D341Med (cell line): ENCODE measurements at regions not wholly inside any gene's neighbourhood (a gene's known extent, or its start where the extent isn't known, plus 50 kb on each side); places are given as distances from the start of the nearest gene placed in this dataset.

Experiments
- DNase-seq: peaks from one replicate; pipeline ENCODE4 v3.0.0; 2012; ENCODE audit warnings: low spot score

DNA sequence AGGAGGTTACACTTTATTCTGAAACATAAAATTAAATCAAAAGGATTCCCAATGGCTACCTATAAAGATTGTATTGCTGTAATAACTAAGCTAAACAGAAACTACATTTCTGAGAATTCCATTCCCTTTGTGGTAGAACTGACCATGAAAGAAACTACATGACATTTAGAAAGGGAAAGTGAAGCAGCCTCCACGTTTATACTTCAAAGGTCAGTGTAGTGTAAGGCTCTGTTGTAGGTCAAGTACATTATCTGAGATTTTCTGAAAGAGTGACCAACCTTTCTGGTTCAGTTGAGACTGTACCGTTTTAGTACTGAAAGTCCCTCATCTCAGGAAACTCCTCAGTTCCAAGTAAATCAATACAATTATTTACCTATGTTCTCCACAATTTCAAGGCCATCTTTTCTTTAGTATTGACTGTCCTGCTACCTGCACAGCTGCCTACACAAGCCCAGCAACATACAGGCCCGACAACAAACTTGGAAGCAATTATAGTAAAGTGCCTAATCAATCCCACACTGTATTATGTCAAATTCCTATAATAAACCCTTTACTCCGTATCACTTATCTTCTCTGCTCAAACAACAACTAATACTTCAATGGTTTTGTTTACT is 343.0 kb downstream of the PLOD2 start:
- no peak for DNase-seq

DNA sequence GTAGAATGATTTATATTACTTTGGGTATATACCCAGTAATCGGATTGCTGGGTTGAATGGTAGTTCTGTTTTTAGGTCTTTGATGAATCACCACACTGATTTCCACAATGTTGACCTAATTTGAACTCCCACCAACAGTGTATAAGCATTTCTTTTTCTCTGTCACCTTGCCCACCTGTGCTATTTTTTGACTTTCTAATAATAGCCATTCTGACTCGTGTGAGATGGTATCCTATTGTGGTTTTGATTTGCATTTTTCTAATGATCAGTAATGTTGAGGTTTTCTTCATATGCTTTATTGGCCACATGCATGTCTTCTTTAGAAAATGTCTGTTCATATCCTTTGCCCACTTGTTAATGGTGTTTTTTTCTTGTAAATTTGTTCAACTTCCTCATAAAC is 340.8 kb downstream of the PLOD2 start:
- DNase-seq = no peak

DNA sequence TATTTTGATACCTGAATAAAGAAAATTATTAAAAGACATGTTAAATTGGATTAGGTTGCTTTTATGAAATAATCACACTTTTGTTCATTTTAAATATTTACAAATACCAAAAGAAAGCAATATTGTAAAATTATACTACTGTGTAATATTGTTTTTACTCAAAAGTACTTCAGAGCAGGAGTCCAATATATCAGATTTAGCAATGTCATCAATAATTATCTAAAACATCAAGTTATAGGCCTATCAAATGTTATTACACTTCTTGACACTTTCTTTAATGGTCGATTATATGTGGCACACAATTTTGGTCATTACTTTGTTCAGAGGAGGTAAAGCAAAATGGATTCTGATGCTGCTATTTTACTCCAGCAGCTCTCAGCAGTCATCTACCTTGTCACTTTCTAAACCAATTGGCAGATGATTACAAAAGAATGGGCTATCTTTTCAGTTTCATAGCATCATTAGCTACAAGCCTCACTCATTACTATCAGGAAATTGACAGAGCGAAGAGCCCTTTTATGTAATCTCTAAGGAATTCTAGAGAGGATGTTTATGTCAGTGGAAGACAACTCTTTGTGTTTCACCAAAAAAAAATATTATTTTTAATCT is 318.6 kb downstream of the PLOD2 start:
- no peak for DNase-seq

DNA sequence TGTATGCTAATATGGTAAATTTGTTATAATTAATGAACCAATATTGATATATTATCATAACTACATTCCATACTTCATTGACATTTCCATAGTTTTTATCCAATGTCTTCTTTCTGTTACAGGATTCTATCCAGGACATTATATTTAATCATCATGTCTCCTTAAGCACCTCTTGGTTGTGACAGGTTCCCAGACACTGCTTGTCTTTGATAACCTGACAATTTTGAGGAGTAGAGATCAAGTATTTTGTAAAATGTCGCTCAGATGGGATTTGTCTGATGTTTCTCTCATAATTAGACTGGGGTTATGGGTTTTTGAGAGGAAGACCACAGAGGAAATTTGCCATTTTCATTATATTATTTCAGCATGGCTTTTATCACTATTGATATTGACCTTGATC is 317.4 kb downstream of the PLOD2 start:
- DNase-seq = no peak

DNA sequence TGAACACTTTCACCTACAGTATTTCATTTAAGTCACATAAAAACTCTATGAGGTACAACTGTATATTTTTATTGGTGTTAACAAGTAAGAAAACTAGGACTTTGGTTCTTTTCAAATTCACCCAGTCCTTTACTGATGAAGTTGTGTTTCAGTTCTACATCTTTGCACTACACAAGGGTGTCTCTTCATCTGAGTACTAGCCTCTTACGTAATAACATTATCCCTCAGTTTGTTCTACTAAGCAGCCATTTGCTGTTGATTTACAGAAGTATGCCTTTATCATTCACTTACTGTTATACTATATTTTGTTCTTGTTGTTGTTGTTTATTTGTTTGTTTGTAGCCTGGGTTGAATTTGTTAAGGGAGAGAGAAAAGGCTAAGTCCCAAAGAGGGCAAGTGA is 311.9 kb downstream of the PLOD2 start:
- no peak for DNase-seq

DNA sequence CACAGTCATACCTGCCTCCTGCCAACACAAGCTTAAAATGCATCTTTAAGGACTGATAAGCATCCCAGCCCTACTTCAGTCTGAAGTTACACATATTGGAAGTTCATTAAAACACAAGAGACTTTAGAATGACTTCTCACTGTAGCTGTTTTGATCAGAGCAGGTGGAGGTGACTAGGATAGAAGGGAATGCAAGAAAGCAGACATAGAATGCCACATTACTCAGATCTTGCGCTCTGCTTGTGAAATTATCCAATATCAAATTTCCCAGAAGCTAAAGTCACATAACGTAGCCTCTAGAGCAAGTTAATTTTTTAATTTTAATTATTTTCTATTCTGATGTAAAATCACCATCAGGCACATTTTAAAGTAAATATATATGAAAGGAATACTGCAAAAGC is 306.5 kb downstream of the PLOD2 start:
- DNase-seq = no peak

DNA sequence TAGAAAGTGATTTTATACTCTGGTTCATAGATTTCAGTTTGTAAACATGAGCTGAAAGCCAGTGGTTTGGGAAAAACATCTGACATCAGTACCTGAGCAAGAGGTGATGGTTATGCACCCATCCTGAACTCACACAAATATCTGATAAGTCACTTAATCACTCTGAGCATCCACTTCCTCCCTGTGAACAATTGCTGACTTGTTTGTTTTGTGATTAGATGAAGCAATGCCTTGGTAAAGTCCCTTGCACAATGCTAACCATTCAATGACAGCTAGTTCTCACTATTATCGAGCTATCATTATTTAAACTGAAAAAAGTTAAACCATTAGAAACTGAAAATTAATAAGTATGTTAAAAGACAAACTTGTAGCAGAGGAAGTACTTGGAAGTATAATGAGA is 303.0 kb downstream of the PLOD2 start:
- DNase-seq = no peak

DNA sequence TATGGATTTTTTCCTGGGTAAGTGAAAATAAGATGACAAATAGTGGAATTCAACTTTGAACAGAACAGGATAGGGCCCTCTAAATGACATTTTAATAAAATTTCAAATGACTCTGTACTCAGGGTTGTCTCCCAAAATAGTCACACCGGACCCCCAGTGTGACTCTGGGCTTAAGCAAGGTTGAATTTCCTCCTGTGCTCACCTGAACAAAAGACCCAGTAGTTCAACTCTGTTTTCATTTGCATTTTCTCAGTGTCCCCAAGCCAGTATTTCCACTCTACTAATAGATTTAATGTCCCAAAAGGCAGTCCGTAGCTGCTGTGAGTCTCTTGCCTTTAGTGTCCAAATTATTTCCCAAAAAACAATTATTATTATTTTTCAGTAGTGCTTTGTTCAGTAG is 296.6 kb downstream of the PLOD2 start:
- DNase-seq = no peak

DNA sequence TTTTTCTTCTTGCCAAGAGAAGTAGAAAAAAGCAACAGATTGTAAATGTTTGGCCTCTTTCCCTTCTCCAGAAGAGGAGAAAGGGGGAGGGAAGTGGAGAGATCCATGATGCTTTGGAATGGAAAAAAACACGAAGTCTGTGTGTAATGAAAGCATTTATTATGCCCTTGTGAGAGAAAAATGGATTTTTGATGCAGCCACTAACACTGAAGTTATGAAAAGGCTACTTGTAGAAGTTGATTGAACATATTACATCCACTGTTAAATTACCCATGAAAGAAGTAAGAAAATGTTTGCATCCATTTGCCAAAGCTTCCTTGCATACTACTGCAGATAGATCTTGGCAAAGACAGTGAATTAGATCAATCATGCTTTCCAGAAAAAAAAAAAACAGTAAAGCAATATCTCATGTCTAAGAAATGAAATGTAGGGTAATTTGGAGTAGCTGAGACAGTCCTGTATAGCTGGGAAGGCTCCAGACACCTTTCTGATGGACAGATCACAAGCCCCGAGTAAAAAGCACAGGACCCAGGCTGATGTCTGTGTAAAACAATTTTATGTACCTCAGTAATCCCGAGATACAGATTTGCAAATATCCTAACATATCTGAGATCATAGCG is 295.5 kb downstream of the PLOD2 start:
- no peak for DNase-seq

DNA sequence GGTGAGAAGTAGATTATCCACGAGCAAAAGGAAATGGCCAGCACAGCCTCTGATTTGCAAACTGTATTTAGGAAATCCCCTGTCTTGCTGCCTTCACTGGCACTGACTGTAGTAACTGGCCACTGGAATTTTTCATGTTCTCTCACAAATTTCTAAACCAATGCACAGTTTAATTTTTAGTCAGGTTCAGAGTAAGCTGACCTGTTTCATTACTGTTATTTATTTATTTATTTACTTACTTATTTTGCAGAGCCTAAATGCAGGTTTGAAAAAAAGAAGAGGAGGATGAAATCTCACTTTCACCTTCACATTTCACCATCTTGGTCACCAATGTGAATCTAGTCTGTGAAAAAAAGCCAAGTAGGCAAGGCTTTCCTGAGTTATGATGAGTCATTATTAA is 291.0 kb downstream of the PLOD2 start:
- no peak for DNase-seq

DNA sequence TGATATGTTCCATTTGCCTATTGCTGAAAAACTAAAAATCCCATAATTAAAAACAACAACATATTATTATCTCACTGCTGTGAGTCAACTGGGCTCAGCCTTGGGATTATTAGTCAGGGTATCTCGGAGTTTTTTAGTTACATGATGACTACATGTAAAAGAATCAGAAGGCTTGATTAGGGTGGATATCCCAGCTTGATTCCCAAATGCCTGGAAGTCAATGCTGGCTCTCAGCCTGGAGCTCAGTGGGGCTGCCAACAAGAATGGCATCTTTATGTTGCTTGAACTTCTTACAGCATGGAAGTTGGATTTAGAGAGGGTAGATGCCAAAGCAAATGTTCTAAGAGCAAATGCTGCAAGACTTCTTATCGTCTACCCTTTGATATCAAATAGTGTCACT is 278.5 kb downstream of the PLOD2 start:
- DNase-seq = no peak

DNA sequence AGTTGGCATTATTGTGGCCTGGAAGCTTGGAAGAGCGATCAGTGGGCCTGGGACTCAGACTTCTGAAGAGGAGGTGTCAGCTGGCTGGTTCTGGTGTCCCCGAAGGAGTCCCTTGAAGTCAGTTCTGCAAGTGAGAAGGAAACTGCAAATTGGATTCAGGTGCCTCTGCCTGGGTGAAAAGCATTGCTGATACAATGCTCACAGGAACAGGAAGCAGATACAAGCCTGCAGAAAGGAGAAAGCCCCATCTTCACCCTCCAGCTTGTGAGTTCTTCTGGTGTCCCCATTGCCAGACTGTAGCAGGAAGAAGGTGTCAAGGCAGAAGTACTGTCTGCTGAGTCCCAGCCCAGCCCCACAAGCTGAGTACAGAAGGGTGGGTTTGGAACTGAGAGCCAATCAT is 271.3 kb downstream of the PLOD2 start:
- no peak for DNase-seq

DNA sequence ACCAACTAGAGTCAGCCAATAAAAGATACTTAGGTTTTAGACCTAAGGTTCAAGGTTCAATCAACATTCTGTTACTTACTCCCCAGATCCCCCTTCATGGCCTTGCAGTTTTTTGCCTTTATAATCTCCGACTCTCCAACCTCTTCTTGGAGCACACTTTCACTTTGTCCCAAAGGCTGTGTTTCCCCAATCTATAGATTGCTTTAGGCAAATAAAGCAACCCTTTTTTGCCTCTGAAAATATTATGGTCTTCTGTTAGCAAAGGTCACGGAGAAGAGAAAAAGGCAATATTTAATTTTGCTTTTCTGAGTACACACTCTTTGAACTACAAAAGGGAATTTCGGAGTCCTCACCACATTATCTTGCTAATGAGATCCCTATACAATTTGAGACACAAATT is 268.1 kb downstream of the PLOD2 start:
- DNase-seq = no peak

DNA sequence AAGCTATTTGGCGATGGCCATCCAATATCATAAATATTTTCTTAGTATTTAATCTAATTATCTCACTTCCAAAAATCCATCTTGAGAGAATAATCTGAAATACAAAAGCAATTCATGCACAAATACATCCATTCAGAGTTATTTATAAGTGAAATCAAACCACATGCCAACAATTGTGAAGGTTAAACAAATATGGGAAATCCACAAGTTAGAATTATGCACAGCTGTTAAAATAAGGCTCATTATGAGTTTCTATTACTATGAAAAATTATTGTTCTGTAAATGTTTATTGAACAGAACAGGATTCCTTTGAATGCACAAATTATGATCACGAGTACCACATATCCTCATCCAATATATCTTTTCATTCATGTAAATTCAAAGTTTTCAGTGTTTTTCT is 267.7 kb downstream of the PLOD2 start:
- no peak for DNase-seq

DNA sequence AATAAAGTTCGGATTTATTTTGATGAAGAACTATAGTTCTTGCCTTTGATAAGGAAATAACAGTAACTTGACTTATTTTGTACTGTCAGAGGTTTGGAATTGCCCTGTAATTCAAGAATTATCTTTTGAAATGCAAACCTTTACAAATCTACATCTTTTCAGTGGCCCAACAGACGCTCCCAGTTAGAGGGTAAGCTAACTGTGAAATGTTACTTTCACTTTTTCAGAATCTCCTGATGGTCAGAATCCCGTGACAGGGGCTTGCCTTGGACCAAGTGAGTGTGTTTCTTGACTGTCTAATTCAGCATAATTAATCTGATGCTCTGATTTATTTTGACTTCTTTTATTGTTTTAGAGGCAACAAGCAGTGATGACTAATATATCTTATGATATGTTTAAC is 262.5 kb downstream of the PLOD2 start:
- DNase-seq = no peak

DNA sequence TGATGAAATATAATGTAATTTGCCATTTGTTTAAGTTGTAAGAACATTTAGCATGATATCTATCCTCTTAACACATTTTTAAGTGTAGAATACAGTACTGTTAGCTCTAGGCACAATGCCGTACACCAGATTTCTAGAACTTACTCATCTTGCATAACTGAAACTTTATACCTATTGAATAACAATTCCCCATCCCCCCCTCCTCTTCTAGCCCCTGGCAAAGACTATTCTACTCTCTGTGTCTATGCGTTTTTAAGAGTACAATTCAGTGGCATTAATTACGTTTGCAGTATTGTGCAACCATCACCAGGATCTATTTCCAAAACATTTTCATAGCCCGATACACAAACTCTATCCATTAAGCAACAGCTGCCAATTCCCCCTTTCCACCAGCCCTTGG is 261.7 kb downstream of the PLOD2 start:
- DNase-seq = no peak

DNA sequence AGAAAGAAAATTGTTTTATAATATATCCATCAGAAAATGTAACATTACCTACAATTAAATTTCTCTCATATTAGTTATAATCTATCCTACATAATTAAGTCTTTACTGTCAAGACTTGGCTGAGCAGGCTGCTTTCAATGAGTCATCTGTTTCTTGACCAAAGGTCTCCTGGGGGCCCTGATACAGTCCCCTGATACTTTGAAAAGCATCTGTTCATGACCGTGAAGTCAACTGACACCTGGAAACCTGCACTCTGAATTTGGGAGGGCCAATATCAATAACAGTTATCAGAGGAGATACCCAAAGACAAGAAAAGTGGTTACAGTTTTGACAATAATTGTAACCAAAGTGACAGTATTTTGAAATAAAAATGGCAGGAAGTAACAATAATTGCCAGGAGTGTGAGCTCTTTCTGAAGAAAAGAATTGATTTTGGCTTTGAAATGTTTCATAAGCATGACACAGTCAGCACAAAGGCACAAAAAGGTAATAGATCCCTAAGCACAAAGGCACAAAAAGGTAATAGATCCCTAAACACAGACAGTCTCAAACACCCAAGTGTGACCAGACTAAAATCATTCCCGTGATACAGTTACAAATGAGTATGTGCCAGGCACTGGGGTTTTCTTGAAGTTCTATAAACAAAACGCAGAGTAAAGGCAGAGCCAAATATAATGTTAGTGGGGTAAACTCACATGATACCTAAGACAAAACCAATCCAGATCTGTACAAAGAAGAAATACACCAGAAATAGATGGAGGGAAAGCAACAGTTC is 260.7 kb downstream of the PLOD2 start:
- DNase-seq = no peak

DNA sequence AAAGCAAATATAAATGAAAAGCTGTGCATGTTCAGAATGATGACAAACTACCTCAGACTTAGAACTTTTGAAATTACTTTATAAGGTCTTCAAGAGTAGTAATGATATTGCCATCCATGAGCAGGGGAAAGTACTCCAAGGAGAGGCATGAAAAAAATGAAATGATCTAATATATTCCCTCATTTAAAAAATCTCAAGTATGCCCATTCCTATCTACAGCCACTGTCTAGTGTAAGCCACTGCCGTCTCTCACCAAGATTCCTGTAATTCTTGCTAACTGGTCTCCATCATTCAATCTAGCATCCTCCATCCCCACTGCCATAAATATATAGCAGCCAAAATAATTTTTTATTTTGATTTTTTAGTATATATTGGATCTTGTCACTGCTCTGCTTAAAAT is 258.8 kb downstream of the PLOD2 start:
- DNase-seq = no peak

DNA sequence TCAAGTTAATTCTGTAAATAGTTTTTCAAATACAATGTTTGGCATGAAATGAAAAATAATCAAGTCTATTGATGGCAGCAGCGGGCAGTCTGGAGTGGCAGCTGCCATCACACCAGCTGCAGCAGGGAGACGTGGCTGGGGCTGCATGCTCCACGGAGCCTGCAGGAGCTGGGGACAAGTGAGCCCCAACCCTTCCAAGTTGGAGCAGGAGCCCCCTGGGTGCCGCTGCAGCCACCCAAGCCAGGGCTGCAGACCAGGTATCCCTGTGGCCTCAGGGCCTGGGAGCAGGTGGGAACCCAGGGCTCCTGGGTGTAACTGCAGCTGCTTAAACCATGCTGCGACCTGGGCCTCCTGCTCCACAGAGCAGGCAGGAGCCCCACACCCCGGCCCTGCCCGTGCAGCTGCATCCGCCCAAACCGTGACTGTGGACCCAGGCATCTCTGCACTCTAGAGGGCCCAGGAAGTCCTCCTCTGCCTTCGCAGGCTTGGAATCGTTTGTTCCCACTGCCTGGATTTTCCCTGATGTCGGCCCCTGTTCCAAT is 257.4 kb downstream of the PLOD2 start:
- no peak for DNase-seq

DNA sequence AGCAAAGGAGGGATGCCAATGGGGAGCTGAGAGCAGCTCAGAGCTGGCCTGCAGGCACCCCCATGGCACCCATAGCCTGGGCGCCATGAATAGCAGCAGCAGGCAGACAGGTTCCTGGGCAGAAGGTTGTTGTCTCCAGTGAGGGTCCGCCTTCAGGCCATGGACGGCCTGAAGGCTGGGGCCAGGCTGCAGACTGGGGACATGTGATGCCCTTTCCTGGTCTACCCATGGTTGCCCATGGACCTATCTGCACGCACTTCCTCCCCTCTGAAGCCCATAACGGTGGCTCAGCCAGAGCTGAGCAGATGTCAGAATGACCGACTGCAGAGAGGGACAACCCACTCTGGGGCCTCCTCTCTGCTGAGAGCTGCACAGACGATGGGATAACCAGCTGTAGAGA is 256.8 kb downstream of the PLOD2 start:
- no peak for DNase-seq

DNA sequence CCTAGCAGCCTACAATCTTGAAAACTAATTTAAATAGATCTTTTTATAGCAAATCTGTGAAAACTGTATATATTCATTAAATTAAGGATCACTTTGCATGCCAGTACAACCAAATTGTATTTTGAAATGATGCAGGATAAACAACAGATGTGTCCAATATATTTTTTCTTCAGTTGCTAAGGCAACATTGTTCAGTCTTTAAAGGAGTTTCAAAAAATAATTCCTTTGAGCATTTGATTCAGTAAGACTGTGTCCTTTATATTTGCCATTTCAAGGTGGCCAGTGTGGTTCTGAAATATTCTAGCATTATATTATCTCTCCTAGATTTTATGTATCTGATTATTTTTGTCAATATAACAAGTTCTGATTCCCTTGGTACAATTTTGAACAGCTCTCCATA is 254.7 kb downstream of the PLOD2 start:
- no peak for DNase-seq

DNA sequence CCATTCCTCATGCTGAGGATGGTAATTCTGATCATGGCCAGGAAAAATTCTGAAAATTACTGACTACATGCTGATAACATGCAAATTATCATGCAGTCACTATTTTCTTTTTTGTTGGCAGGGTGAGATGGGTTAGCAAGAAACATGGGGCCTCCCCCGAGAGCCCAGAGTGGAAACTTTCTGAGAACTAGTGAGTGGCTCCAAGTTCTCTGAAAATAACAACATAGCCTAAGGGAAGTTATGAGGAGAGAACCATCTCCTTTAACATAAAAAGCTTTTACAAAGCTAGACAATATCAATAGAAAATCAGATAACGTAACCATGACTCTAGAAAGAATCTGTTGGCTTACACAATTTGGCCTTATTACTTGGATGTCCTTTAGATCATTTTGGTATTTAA is 254.2 kb downstream of the PLOD2 start:
- no peak for DNase-seq

DNA sequence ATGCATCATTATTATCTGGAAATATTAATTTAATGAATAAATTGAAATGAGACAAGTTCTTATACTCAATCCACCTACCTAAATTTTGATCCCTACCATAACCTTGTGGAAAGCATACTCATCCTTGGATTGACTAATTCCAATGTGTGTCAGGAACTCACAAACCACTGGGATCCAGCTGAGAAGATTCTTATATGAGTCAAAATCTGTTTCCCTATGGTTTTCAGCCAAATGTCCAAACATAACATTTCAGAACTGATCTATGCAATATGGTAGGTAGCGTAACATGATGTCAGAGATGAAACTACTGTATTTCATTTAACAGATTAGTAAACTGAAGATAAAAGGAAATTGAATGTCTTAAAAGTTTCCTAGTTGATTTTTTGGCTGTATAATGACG is 250.0 kb downstream of the PLOD2 start:
- no peak for DNase-seq
